ENCODE measurements at regions not wholly inside any gene's neighbourhood (a gene's known extent, or its start where the extent isn't known, plus 50 kb on each side); places are given as distances from the start of the nearest gene placed in this dataset.
"Not testable (repeated sequence)": the region's sequence is repeated elsewhere in the genome, so short reads cannot be mapped to it uniquely, and the experiment has no call there.

DNA sequence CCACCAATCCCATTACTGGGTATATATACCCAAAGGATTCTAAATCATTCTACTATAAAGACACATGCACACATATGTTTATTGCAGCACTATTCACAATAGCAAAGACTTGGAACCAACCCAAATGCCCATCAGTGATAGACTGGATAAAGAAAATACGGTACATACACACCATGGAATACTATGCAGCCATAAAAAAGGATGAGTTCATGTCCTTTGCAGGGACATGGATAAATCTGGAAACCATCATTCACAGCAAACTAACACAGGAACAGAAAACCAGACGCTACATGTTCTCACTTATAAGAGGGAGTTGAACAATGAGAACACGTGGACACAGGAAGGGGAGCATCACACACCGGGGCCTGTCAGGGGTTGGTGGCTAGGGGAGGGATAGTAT lies 154.3 kb downstream of the TPBG start:
- not testable (repeated sequence) for DNase-seq

DNA sequence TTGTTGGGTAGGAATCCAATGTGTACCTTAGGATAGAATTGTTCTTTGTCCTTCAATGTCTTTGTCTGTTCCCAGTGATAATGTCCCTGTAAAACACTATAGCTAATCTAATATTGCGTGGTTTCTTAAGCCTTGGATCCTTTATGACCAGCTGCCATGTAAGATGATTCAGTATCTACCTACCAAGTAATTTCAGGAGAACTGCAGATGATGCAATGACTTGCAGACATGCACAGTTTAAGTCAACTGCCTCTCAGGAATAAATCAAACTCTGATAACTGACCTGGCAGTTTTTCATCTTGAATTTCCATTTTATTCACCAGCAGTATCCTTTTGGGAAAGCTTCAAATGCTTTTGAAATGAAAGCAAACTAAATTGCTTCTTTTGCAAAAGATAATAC lies 157.8 kb downstream of the TPBG start:
- no peak for DNase-seq

DNA sequence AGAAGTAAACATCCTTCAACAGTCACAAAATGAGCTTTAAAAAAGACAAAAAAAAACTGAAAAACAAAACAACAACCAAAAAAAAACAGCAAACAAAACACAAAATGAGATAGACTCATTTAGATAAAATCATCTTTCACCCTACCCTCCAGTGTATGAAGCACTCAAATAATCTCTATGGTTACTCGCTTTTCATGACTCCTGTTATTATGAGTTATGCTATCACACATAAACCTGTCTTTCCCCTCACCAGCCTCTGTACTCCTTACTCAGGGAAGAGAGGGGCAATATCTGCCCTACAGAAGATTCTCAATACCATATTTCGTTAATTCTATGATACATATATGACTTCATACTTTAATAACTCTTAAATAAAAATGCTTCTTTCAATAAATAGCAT lies 158.2 kb downstream of the TPBG start:
- DNase-seq: no peak

DNA sequence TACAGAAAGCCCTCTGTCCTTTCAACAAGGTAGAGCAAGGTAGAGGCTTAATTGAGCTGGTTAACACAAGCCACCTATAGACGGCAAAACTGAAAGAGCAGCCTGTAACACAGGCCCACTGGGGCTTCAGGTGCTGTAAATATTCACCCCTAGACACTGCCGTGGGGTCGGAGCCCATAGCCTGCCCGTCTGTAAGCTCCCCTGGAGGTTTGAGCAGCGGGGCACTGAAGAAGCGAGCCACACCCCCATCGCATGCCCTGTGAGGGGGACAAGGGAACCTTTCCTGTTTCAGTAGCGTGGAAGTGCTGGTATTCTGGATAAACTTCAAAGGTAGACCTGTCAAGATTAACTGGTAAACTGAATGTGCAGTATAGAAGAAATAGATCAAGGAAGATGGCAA lies 160.4 kb downstream of the TPBG start:
- DNase-seq: no peak

DNA sequence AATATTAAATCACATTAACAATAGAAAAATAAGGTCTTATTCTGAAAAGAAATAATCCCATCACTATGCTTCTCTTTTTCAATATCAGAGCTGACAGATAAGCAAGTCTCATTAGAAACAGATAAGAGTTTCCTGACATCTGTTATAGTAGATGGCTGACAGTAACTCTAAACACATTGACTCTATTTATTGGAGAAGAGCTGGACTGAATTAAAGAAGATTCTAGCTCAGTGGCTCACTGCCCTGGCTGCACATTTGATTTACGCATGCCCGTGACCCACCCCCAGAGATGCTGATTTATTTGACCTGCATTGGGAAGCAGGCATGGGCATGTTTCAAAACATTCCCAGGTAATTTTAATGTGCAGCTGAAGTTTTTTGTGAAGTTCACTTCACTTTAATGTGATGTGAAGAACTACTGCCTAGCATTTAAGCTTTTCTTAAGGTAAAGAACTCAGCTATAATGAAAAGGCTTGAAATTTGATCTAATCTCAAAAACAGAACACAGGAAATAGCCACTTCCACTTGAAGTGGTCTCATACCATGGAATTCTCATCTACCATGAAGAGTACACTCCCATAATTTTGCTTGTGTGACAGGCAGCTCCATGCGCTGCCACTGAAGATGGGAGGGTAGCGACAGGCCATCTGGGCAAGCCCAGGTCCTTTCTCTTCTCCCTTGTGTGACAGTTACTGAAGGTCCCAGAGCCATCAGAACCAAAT lies 162.3 kb downstream of the TPBG start:
- no peak for DNase-seq

DNA sequence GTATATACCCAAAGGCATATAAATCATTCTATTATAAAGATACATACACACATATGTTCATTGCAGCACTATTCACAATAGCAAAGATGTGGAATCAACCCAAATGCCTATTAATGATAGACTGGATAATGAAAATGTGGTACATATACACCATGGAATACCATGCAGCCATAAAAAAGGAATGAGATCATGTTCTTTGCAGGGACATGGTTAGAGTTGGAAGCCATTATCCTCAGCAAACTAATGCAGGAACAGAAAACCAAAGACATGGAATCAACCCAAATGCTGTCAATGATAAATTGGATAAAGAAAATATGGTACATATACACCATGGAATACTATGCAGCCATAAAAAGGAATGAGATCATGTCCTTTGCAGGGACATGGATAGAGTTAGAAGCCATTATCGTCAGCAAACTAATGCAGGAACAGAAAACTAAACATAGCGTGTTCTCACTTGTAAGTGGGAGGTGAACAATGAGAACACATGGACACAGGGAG lies 166.4 kb downstream of the TPBG start:
- not testable (repeated sequence) for DNase-seq

DNA sequence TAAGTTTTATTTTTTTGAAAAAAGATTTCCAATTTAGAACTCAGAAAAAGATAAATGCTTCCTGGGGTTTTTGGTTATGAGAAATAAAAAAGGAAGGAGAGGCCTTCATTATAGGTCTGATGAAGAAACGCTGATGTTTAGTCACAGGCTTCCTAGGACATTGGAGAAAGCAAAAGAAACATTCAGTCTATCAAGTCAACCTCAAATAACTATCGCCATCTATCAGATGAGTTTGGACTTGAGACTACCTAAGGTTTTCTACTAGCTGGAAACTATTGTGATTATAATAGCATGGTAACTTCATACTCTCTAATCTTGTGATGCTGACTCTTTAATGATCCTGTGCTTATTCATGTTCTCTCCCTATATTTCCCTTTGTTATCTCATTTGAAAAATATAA lies 171.3 kb downstream of the TPBG start:
- no peak for DNase-seq

DNA sequence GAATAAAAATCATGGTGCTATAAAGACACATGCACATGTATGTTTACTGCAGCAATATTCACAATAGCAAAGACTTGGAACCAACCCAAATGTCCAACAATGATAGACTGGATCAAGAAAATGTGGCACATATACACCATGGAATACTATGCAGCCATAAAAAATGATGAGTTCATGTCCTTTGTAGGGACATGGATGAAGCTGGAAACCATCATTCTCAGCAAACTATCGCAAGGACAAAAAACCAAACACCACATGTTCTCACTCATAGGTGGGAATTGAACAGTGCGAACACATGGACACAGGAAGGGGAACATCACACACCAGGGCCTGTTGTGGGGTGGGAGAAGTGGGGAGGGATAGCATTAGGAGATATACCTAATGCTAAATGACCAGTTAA lies 185.9 kb downstream of the TPBG start:
- DNase-seq: not testable (repeated sequence)

DNA sequence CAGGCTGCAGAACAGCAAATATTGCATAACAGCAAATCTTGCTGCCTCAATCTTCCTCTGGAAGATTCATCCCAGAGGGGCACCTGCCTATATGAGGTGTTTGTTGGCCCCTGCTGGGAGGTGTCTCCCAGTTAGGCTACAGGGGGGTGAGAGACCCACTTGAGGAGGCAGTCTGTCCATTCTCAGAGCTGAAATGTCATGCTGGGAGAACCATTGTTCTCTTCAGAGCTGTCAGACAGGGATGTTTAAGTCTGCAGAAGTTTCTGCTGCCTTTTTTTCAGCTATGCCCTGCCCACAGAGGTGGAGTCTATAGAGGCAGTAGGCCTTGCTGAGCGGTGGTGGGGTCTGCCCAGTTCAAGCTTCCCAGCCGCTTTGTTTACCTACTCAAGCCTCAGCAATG lies 187.7 kb downstream of the TPBG start:
- not testable (repeated sequence) for DNase-seq

DNA sequence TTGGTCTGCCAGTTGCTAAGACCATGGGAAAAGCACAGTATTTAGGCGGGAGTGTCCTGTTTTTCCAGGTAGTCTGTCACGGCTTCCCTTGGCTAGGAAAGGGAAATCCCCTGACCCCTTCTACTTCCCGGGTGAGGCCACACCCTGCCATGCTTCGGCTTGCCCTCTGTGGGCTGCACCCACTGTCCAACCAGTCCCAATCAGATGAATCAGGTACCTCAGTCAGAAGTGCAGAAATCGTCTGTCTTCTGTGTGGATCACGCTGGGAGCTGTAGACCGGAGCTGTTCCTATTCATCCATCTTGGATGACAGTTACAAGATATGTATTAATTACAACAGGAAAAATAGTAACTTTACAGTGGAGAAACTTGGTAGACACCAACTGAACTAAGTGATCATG lies 188.2 kb downstream of the TPBG start:
- DNase-seq: no peak

DNA sequence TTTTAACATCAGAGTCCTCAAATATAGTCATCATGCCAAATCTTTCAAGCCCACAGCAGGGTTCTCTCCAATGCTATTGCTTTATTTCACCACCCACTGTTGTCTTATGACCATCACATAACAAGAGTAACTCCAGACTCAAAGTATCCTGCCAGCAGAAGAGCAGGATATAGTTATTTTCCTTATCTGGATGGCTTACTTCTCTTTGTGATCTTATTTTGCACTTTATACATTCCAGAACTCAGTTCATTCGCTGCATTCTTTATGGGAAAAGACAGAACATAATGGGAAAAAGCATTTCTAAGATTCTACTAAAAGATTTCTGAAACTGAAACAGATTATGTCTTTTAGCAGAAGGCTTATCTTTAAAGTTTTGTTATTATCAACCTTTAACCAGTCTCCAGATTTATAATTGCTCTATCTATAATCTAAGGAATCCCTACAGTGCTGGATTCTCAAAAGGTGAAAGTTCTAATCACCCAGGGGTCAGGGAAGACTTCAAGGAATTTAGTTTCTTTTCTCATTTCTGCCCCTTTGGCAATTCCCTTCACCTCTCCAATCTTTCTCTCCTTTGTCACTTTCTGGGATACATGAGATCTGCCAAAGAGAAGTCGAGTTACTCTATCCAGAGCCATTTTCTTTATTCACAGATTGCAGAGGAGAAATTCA lies 190.4 kb downstream of the TPBG start:
- DNase-seq: no peak

DNA sequence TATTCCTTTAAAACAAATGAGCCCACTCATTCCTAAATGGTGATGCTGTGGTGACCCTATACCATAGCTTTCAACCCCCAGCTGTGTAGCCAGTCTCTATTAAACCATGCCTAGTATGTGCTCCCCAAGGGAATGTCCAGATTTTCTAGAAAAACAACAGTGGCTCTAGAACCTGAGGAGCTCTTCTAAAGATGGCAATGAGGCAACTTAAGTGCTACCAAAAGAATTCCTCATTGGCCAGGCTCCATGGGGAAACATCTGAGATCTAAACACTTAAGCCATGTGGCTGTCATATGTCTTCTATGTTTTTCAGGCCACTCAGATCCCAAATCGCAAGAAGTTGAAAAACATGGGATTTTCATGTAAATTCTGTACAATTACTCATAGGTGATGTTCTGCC lies 191.0 kb downstream of the TPBG start:
- no peak for DNase-seq

DNA sequence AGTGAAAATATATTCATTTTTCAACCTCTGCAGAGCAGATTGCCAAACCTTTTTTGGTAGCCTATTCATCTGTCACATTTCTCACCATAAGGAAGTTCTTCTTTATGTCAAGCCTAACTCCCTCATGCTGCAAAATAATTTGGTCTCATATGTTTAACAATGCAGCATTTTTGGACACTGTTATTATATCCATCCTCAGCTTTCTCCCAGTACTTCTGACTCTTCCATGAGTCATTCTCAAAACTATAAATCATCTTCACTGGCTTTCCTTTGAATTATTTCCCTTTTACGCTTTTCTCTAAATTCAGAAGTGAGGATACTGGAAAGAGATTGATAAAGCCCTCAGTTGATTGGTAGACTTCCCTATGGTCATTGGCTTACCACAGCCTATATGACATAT lies 192.2 kb downstream of the TPBG start:
- no peak for DNase-seq

DNA sequence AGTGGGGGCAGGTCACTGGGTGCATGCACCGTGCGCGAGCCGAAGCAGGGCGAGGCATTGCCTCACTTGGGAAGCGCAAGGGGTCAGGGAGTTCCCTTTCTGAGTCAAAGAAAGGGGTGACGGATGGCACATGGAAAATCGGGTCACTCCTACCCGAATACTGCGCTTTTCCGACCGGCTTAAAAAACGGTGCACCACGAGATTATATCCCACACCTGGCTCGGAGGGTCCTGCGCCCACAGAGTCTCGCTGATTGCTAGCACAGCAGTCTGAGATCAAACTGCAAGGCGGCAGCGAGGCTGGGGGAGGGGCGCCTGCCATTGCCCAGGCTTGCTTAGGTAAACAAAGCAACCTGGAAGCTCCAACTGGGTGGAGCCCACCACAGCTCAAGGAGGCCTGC lies 194.9 kb downstream of the TPBG start:
- DNase-seq: not testable (repeated sequence)

DNA sequence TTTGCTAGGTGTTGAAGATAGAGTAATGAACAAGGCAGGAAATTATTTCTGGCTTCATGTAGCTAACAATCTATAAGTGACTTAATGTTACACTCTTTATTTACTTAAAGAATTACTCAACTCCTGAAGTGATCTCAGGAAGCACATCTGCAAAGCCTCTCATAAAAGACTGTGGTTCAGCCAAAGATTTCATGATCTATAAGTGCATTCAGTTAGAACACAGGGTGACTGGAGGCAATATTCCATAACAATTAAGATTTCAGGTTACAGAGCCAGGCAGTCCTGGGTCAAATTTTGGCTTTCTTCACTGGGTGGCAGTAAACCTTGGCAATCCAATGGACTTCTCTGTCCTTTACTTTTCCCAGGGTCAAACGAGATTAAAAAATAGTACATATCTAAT lies 204.0 kb downstream of the TPBG start:
- no peak for DNase-seq

DNA sequence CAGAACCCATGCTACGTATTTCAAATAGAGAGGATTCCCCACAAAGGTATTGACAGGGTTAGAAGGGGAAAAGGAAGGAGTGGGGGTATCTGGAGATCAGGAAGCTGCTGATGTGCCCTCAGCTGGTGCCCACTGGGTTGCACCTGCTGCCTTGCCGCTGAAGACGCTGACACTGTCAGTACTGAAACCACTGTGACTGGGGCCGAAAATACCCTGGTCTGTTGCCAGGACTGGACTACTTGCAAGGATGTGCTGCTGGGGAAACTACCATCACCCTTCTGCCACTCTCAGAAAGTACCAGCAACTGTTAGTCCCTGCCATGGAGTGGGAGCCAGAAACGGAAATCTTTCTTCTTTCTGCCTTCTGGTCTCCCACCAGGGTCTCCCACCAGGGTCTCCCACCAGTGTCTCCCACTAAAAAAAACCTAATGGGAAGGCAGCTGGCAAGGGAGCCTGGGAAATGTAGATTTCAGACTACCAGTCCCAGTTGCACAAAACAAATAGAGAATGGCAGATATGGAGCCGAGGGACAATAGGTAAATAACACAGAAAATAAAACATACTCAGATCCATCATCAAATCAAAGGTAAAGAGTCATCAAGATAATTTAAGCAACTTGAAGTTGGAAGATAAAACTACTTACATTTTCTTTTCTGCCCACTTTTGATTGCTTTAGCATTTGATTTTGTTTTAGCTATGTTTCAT lies 204.8 kb downstream of the TPBG start:
- DNase-seq: no peak

DNA sequence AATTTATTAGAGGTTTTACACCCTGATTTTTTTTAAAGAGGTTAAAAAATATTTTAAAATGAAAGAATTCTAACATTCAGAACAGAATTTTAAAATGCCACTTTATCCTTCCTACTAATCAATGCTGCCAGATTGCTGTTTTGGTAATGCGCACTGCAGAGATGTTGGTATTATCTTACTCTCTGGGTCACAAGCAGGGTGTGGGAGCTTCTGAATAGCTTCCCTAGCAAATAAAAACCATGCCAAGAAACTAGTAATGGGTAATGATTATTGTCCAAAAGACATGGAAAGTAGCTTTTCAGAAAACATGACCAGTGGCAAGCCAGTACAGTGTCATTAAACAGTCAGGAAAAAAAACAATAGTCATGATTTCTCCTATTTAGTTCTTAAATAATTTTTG lies 205.4 kb downstream of the TPBG start:
- no peak for DNase-seq

DNA sequence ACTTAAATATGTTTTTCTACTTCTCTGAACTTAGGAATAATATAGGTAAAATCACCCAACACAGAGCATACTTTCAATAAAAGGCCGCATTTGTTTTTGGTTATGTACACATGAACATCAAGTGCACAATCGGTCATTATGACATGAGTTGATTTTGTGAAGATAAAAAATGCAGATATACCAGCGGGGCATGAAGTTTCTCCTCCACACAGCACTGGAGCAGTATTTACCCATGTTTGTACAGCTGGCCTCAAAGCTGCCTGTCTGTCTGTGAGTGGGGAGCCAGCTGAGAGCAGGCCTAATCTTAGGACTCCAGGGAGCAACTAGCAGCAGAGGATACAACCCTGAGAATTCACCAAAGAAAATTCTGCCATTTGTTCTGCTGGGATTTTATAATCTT lies 206.5 kb downstream of the TPBG start:
- no peak for DNase-seq

DNA sequence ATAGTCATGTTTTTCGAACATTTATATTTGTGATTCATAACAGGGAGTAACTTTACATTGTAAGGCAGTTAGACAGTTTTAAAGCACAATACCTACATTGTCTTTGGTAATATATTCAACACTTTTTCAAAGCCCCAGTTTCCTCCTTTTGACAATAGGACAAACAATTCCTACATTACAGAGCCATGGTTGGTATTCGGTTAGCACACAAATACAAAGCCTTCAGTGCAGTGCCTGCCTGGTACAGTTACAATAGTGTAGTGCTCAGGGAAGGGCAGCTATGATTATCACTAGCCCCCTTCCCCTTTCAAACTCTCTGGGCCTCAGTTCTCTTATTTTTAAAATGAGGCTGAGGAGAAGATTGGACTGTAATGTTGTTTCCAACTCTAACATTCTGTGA lies 207.8 kb downstream of the TPBG start:
- DNase-seq: no peak

DNA sequence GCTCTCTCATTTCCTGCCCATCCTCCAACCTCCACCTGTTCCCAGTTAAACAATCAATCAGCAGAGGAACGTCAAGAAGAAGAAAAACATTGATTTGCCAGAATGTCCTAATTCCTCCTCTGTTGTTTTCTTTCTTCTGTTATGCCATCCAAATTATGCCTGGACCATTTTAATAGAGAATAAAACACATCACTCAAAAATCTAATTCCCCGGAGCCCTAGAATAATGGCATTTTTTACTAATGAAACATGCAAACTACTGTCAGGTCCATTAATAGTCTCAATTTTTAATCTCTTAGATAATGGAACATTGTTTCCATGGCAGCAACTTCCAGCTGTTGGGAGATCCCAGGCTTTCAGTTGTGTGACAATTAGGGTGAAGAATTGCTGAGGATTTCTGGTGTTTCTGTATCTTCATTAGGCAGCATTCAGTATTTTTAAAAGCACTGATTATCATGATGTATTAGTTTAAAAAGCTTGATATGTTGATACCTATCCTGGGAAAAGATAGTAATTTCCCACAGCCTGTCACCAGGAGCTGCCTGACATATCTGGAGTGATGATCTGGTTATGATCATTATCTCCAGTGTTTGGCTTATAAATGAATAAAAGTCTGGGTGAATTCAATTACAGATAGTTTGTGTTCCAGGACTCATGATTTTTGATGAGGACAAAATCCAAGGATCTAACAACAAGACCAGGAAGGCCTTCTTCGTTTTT lies 209.8 kb downstream of the TPBG start:
- DNase-seq: no peak

DNA sequence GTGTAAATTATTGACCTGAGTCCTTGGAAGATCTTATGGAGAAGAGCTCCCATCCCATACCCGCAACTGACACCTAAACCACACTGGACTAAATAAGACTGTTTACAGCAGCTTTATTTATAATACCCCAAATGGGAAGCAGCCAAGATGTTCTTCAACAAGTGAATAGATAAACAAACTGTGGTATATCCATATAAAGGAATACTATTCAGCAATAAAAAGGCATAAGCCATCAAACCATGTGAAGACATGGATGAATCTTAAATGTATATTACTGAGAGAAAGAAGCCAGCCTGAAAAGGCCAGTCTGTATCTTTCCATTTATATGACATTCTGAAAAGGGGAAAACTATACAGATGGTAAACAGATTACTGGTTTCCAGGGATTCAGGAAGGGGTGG lies 212.7 kb downstream of the TPBG start:
- no peak for DNase-seq

DNA sequence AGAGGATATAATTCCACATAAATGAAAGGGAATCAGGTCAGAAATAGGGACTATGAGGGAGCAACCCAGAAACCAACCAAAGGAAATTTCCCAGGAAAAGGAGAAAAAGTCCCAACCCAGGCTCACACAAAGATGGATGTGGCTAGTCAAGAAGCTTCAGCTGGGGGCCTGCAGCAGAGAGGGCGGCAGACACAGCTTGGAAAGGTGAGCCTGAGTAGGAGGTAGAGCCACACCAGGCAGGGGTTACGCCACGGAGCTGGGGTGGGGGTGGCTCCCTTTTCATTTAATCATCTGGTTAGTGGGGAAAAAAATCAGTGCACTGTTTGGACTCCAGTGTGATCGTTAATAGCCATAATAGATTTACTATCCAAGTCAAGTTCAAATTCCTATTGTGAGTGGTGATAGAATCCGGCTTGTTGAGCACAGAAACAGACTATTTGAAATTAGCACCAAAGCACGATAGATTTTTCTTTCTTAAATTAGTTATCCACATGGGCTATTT lies 220.6 kb downstream of the TPBG start:
- DNase-seq: no peak

DNA sequence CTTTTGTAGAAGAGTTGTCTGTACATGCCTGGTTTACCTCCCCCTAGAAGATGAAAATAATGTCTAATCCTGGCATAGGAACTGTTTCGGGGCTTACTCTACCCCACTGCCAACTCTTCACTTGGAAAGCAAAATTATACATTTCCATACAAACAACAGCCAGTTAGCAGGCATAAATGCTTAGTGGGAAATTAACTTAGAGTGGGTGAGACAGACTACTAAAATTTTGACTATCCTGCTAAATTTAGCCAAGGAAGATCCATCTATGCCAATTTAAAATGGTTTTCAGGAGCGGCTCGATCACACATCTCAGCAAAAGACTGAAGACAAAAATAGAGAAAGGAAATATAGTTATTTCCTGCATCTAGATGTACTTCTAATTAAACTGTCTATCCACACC lies 221.2 kb downstream of the TPBG start:
- no peak for DNase-seq

Measured in hematopoietic multipotent progenitor cell treated with erythropoietin and hydrocortisone succinate and interleukin-3 and kit ligand, for 6 days (in vitro differentiated cells).